SK-N-SH (cell line): ENCODE measurements at regions not wholly inside any gene's neighbourhood (a gene's known extent, or its start where the extent isn't known, plus 50 kb on each side); places are given as distances from the start of the nearest gene placed in this dataset.
"Not testable (repeated sequence)": the region's sequence is repeated elsewhere in the genome, so short reads cannot be mapped to it uniquely, and the experiment has no call there.

Source experiments
- CTCF ChIP-seq: fragments of 200-600 bp; sonication (generic); IDR thresholded peaks from 2 replicates; pipeline ENCODE4 v1.6.1; 2017; ENCODE audit warnings: antibody characterized with exemption, mild to moderate bottlenecking, moderate library complexity
- EP300 ChIP-seq, 2 experiments: IDR thresholded peaks; 2 replicates each; pipeline versions ENCODE4 v1.4.0 to v1.6.1; 2012; ENCODE audit warnings: borderline replicate concordance in 1 of 2, low read depth in 1 of 2, low read length in 1 of 2
- EZH2phosphoT487 ChIP-seq: fragments of 200-600 bp; sonication (generic); IDR thresholded peaks from 2 replicates; pipeline ENCODE4 v1.6.1; 2017; ENCODE audit warnings: low read depth, mixed run types, mild to moderate bottlenecking, antibody characterized with exemption, moderate library complexity, borderline replicate concordance
- IRF3 ChIP-seq: fragments of 150-350 bp; IDR thresholded peaks from 2 replicates; pipeline ENCODE4 v1.6.1; 2016; ENCODE audit warnings: mild to moderate bottlenecking, low read depth, low read length
- MAX ChIP-seq: IDR thresholded peaks from 2 replicates; pipeline ENCODE4 v1.4.0; 2012; ENCODE audit warnings: low read depth
- NRF1 ChIP-seq: IDR thresholded peaks from 2 replicates; pipeline ENCODE4 v1.6.1; 2012; ENCODE audit warnings: low read depth, mild to moderate bottlenecking, low read length
- POLR2AphosphoS5 ChIP-seq: IDR thresholded peaks from 2 replicates; pipeline ENCODE4 v1.6.1; 2012; ENCODE audit warnings: low read depth, low read length
- RAD21 ChIP-seq: IDR thresholded peaks from 2 replicates; pipeline ENCODE4 v1.6.1; 2012; ENCODE audit warnings: mild to moderate bottlenecking, low read length
- RFX5 ChIP-seq: IDR thresholded peaks from 2 replicates; pipeline ENCODE4 v1.6.1; 2012; ENCODE audit warnings: mild to moderate bottlenecking, improper control_type of control experiment, low read length
- USF1 ChIP-seq: IDR thresholded peaks from 2 replicates; pipeline ENCODE4 v1.4.0; 2012; ENCODE audit warnings: low read depth, borderline replicate concordance

GRCh38 chr14:106335110-106335429 is 808.7 kb downstream of the TMEM121 start:
- not testable (repeated sequence) for TF ChIP-seq CTCF; NRF1; RAD21; POLR2AphosphoS5; MAX; EP300 (IDR thresholded peaks at IDR 0.05; ENCODE audit: borderline replicate concordance in 1 of 2, low read depth in 1 of 2, low read length in 1 of 2); EZH2phosphoT487; IRF3; RFX5; USF1
